ENCODE measurements at regions not wholly inside any gene's neighbourhood (a gene's known extent, or its start where the extent isn't known, plus 50 kb on each side); places are given as distances from the start of the nearest gene placed in this dataset.

DNA sequence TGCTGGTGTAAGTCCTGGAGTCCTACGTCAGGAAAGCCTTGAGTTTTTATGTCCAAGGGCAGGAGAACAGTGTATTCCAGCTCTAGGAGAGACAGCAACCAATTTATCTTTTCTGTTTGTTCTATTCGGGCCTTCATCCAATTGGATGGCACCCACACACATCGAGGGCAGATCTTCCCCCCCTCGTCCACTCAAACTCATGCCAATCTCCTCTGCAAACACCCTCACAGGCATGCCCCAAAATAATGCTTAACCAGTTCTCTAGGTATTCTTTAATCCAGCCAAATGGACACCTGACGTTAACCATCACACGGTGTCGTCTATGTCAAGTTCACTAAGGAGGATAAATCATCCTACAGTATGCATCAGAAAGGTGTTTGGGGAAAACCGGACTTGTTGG is 102.5 kb upstream of the TRPM1 start:
- no peak for TF ChIP-seq YY1 (IDR thresholded peaks at IDR 0.05; ENCODE audit: low read depth, low read length)
- no peak for TF ChIP-seq RFX5 (IDR thresholded peaks at IDR 0.05; ENCODE audit: borderline replicate concordance, low read depth, low read length)
- TF ChIP-seq, protein P1, sequence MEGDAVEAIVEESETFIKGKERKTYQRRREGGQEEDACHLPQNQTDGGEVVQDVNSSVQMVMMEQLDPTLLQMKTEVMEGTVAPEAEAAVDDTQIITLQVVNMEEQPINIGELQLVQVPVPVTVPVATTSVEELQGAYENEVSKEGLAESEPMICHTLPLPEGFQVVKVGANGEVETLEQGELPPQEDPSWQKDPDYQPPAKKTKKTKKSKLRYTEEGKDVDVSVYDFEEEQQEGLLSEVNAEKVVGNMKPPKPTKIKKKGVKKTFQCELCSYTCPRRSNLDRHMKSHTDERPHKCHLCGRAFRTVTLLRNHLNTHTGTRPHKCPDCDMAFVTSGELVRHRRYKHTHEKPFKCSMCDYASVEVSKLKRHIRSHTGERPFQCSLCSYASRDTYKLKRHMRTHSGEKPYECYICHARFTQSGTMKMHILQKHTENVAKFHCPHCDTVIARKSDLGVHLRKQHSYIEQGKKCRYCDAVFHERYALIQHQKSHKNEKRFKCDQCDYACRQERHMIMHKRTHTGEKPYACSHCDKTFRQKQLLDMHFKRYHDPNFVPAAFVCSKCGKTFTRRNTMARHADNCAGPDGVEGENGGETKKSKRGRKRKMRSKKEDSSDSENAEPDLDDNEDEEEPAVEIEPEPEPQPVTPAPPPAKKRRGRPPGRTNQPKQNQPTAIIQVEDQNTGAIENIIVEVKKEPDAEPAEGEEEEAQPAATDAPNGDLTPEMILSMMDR (IDR thresholded peaks at IDR 0.05; ENCODE audit: control extremely low read depth in 1 of 3, insufficient read depth in 1 of 3, low read depth in 1 of 3, low read length in 3 of 3) = no peak
